NCI-H1105 treated with DMSO at 0.1 percent for 48 hours (cell line): ENCODE measurements at regions not wholly inside any gene's neighbourhood (a gene's known extent, or its start where the extent isn't known, plus 50 kb on each side); places are given as distances from the start of the nearest gene placed in this dataset.
"Not testable (repeated sequence)": the region's sequence is repeated elsewhere in the genome, so short reads cannot be mapped to it uniquely, and the experiment has no call there.

ENCODE experiments used
- DNase-seq: peaks from one replicate; lab custom pipeline; 2025; lab: John Stamatoyannopoulos, UW

- no peak for DNase-seq
These were observed 225.0 kb downstream of the CYP26B1 start for GRCh38 chr2:71922499-71923142.

GRCh38 chr2:71922091-71922490 is 225.6 kb downstream of the CYP26B1 start:
- no peak for DNase-seq

GRCh38 chr2:71920819-71921218 is 226.8 kb downstream of the CYP26B1 start:
- DNase-seq: not testable (repeated sequence)

- DNase-seq: no peak
These were observed 228.0 kb downstream of the CYP26B1 start for GRCh38 chr2:71919708-71920107.

- DNase-seq: no peak
These were observed 237.4 kb downstream of the CYP26B1 start for GRCh38 chr2:71910277-71910676.

GRCh38 chr2:71908798-71909197 is 238.9 kb downstream of the CYP26B1 start:
- DNase-seq: no peak

GRCh38 chr2:71907503-71907902 is 240.2 kb downstream of the CYP26B1 start:
- no peak for DNase-seq

GRCh38 chr2:71906357-71906973 is 241.2 kb downstream of the CYP26B1 start:
- no peak for DNase-seq

GRCh38 chr2:71905205-71905604 is 242.5 kb downstream of the CYP26B1 start:
- DNase-seq: no peak

- no peak for DNase-seq
These were observed 243.8 kb downstream of the CYP26B1 start for GRCh38 chr2:71903841-71904240.

GRCh38 chr2:71901466-71901865 is 246.2 kb downstream of the CYP26B1 start:
- no peak for DNase-seq

GRCh38 chr2:71898851-71899681 is 248.6 kb downstream of the CYP26B1 start:
- DNase-seq: no peak

GRCh38 chr2:71898375-71898774 is 249.3 kb downstream of the CYP26B1 start:
- DNase-seq: no peak

GRCh38 chr2:71897836-71898235 is 249.8 kb downstream of the CYP26B1 start:
- no peak for DNase-seq

- no peak for DNase-seq
These were observed 250.6 kb downstream of the CYP26B1 start for GRCh38 chr2:71897137-71897480.

GRCh38 chr2:71896385-71897136 is 251.1 kb downstream of the CYP26B1 start:
- no peak for DNase-seq

GRCh38 chr2:71895320-71896161 is 252.1 kb downstream of the CYP26B1 start:
- no peak for DNase-seq

GRCh38 chr2:71894261-71894660 is 253.4 kb downstream of the CYP26B1 start:
- no peak for DNase-seq

- DNase-seq: no peak
These were observed 254.0 kb downstream of the CYP26B1 start for GRCh38 chr2:71893646-71894045.

- no peak for DNase-seq
These were observed 254.8 kb downstream of the CYP26B1 start for GRCh38 chr2:71892896-71893295.

GRCh38 chr2:71892423-71892730 is 255.3 kb downstream of the CYP26B1 start:
- DNase-seq: no peak
